ENCODE measurements at regions not wholly inside any gene's neighbourhood (a gene's known extent, or its start where the extent isn't known, plus 50 kb on each side); places are given as distances from the start of the nearest gene placed in this dataset.

DNA sequence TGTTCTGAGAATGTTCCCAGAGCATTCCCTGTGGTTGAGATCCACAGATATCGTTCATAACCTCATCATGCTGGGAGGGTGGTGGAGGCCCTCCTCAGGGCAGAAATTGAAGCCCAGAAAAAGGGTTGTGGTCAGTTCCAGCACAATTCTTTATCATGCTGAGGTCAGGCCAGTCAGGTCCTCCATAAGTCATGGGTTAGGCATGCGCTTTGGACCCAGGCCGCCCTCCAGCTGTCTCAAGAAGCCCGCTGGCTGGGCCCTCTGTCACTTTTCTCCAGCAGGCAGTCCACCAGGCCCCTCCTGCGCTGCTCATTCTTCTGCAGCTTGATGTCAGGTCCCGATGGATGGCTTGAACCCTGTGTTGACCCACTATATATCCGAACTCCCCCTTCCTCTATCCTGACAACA lies 151.1 kb upstream of the NT5C1B start:
- Mint-ChIP-seq H3K4me3 (no peak overlapping the region), H3K27ac (no peak overlapping the region), H3K27me3 (ENCODE audit: low read depth, poor library complexity) (peaks cover 4% of the 10 kb centered on the region), H3K9me3 (peaks cover 31% of the 10 kb centered on the region), H3K36me3 (ENCODE audit: low read depth) (peaks cover 11% of the 10 kb centered on the region), H3K4me1 (peaks cover 40% of the 10 kb centered on the region)
- TF ChIP-seq, protein P1, sequence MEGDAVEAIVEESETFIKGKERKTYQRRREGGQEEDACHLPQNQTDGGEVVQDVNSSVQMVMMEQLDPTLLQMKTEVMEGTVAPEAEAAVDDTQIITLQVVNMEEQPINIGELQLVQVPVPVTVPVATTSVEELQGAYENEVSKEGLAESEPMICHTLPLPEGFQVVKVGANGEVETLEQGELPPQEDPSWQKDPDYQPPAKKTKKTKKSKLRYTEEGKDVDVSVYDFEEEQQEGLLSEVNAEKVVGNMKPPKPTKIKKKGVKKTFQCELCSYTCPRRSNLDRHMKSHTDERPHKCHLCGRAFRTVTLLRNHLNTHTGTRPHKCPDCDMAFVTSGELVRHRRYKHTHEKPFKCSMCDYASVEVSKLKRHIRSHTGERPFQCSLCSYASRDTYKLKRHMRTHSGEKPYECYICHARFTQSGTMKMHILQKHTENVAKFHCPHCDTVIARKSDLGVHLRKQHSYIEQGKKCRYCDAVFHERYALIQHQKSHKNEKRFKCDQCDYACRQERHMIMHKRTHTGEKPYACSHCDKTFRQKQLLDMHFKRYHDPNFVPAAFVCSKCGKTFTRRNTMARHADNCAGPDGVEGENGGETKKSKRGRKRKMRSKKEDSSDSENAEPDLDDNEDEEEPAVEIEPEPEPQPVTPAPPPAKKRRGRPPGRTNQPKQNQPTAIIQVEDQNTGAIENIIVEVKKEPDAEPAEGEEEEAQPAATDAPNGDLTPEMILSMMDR (IDR thresholded peaks at IDR 0.05): no peak
- DNase-seq: no peak

DNA sequence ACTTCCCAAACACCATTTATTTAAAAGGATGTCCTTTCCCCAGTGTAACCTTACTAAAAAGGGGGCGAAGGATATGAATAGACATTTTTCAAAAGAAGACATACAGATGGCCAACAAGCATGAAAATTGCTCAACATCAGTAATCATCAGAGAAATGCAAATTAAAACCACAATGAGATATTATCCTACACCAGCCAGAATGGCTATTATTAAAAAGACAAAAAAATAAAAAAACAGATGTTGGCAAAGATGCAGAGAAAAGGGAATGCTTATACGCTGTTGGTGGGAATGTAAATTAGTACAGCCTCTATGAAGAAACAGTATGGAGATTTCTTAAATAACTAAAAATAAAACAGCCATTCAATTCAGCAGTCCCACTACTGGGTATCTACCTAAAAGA lies 142.3 kb upstream of the NT5C1B start:
- H3K4me1 Mint-ChIP-seq: no peaks in the 10 kb centered on the region
- peaks cover 21% of the 10 kb centered on the region for H3K36me3 Mint-ChIP-seq (ENCODE audit: low read depth)
- H3K27me3 Mint-ChIP-seq (ENCODE audit: low read depth, poor library complexity): no peaks in the 10 kb centered on the region
- DNase-seq: no peak
- TF ChIP-seq, protein P1 (IDR thresholded peaks at IDR 0.05): no peak
- H3K4me3 Mint-ChIP-seq: no peak overlapping the region
- H3K27ac Mint-ChIP-seq: no peak overlapping the region
- peaks cover 37% of the 10 kb centered on the region for H3K9me3 Mint-ChIP-seq

DNA sequence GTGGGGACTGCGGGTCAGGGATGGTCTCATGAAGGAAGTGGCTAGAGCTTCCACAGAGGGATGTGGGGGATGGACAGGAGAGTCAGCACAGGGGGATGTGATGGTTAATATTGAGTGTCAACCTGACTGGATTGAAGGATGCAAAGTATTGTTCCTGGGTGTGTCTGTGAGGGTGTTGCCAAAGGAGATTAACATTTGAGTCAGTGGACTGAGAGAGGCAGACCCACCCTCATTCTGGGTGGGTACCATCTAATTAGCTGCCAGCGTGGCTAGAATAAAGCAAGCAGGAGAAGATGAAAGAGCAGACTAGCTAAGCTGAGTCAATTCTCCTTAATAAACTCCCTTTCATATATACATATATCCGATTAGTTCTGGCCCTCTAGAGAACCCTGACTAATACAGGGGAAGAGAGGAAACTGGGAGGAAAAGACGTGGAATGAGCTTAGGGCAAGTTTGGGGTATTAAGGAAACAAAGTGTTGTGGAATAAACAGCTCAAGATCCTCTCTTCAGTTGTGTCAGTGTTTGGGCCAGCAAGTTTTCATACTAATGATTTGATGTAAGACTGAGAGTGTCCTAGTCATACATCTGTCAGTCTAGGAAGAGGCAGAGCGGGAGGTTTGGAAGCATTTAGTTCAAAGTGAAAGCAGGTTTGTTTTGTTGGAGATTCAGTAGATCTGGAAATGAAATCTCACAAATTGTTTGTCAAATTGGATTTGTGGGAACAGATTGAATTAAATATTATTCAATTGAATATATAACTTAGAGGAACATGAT lies 135.2 kb upstream of the NT5C1B start:
- TF ChIP-seq, protein P1 (IDR thresholded peaks at IDR 0.05): no peak
- Mint-ChIP-seq H3K4me1 (no peaks in the 10 kb centered on the region), H3K4me3 (no peak overlapping the region), H3K27me3 (ENCODE audit: low read depth, poor library complexity) (no peaks in the 10 kb centered on the region), H3K36me3 (ENCODE audit: low read depth) (no peaks in the 10 kb centered on the region), H3K9me3 (no peaks in the 10 kb centered on the region), H3K27ac (no peak overlapping the region)
- no peak for DNase-seq

DNA sequence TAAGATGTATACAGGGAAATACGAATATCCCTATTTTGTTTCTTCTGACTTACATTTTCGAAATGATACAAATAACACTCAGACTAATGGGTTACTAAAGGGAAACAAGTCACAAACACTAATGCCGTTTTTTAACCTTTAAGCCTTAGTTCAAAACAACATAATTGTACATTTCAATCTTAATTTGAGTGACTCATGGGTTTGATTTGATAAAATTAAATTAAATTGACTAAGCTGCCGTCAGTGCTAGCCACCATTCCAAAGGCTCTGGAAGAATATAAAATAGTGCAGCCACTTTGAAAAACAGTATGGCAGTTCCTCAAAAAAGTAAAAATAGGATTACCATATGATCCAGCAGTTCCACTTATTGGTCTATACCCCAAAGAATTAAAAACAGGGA lies 133.8 kb upstream of the NT5C1B start:
- no peak for DNase-seq
- Mint-ChIP-seq H3K9me3 (no peaks in the 10 kb centered on the region), H3K27me3 (ENCODE audit: low read depth, poor library complexity) (peaks cover 5% of the 10 kb centered on the region), H3K36me3 (ENCODE audit: low read depth) (no peaks in the 10 kb centered on the region), H3K4me3 (no peak overlapping the region), H3K27ac (no peak overlapping the region), H3K4me1 (no peaks in the 10 kb centered on the region)
- TF ChIP-seq, protein P1 (IDR thresholded peaks at IDR 0.05): no peak

DNA sequence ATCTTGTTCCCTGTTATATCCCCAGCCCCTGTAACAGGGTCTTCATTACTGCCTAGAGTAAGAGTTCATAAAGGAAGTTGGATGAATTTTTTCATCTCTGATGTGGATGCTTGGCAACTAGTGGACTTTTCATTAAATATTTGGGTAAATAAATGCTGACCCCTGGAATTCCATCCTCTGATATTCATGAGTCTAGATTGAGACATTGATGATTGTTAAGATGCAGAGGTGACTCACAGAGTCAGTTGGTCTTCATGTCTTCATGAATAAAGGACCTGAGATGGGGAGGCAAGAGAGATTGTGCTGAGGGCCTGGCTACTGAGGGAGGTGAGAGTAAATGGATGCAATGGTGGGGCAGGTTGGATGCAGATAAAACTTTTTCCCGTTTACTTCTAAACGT lies 132.7 kb upstream of the NT5C1B start:
- no peak for DNase-seq
- Mint-ChIP-seq H3K9me3 (no peaks in the 10 kb centered on the region), H3K36me3 (ENCODE audit: low read depth) (no peaks in the 10 kb centered on the region), H3K4me1 (no peaks in the 10 kb centered on the region), H3K27ac (no peak overlapping the region), H3K4me3 (no peak overlapping the region), H3K27me3 (ENCODE audit: low read depth, poor library complexity) (peaks cover 5% of the 10 kb centered on the region)
- TF ChIP-seq, protein P1 (IDR thresholded peaks at IDR 0.05): no peak

All from nephron progenitor cell (in vitro differentiated cells).